Activated CD8-positive, alpha-beta T cell treated with anti-CD3 and anti-CD28 coated beads, Interleukin-2, amount 10 ng/mL, durations not matched to agents 7 days and 5 days (primary cell): ENCODE measurements at regions not wholly inside any gene's neighbourhood (a gene's known extent, or its start where the extent isn't known, plus 50 kb on each side); places are given as distances from the start of the nearest gene placed in this dataset.

ENCODE experiments used
- ATAC-seq: fragments of 150-1000 bp; cut with Tn5 transposase; one replicate; pipeline ENCODE4 v1.10.0; 2021; ENCODE audit warnings: moderate library complexity
- CTCF ChIA-PET: fragments of 350-600 bp; sonication (Branson Sonifier 250); formaldehyde crosslinking; loops from one replicate; lab custom pipeline; 2021; ENCODE audit warnings: antibody characterized with exemption; lab: Charles Lee
- POLR2A ChIA-PET: fragments of 350-600 bp; sonication (Branson Sonifier 250); formaldehyde crosslinking; loops from one replicate; lab custom pipeline; 2021; ENCODE audit warnings: antibody characterized with exemption; lab: Charles Lee
- DNase-seq: peaks from one replicate; pipeline ENCODE4 v3.0.0-alpha.2; 2020
- H3K27ac Mint-ChIP-seq: one replicate; pipeline ENCODE4 v1.8.0; 2021; ENCODE audit warnings: mild to moderate bottlenecking, mixed read lengths
- H3K27me3 Mint-ChIP-seq: one replicate; pipeline ENCODE4 v1.8.0; 2021; ENCODE audit warnings: low read depth, mixed read lengths
- H3K36me3 Mint-ChIP-seq: one replicate; pipeline ENCODE4 v1.8.0; 2021; ENCODE audit warnings: low read depth, mixed read lengths
- H3K4me1 Mint-ChIP-seq: one replicate; pipeline ENCODE4 v1.8.0; 2021; ENCODE audit warnings: low read depth, mixed read lengths
- H3K4me3 Mint-ChIP-seq: one replicate; pipeline ENCODE4 v1.8.0; 2021; ENCODE audit warnings: mild to moderate bottlenecking, mixed read lengths
- H3K9me3 Mint-ChIP-seq: one replicate; pipeline ENCODE4 v1.8.0; 2022; ENCODE audit warnings: mixed read lengths; ENCODE audit not compliant: insufficient read depth

GRCh38 chr15:58303236-58303635 lies 128.6 kb upstream of the LIPC start:
- Mint-ChIP-seq H3K27ac (peak overlapping the region; percentile 48), H3K36me3 (no peaks in the 10 kb centered on the region), H3K4me3 (peak overlapping the region; percentile 17), H3K9me3 (no peaks in the 10 kb centered on the region), H3K27me3 (no peaks in the 10 kb centered on the region), H3K4me1 (peaks cover 29% of the 10 kb centered on the region)
- DNase-seq: peak; percentile 40
- CTCF ChIA-PET: interaction anchor here (0.5 to 1.2 kb wide), 3 partner anchors 11 to 75 kb away, joined by 3 to 4 read pairs (median 3); no protein-coding TSS in a partner anchor
- POLR2A ChIA-PET: no interaction called here
- ATAC-seq: peak; percentile 60

- CTCF ChIA-PET: interaction anchor here (0.9 kb wide), 1 partner anchor 79 kb away, joined by 3 read pairs; no protein-coding TSS in a partner anchor
- no peak overlapping the region for H3K27ac Mint-ChIP-seq
Measured at GRCh38 chr15:58306591-58307312, 125.0 kb upstream of the LIPC start.

GRCh38 chr15:58307313-58307961 lies 124.4 kb upstream of the LIPC start:
- POLR2A ChIA-PET: no interaction called here
- H3K27ac Mint-ChIP-seq: no peak overlapping the region
- H3K4me1 Mint-ChIP-seq: peaks cover 23% of the 10 kb centered on the region

More at GRCh38 chr15:58306591-58307312, 125.0 kb upstream of the LIPC start:
- POLR2A ChIA-PET: interaction anchor here (0.6 kb wide), 1 partner anchor 311 kb away, joined by 3 read pairs; no protein-coding TSS in a partner anchor
- ATAC-seq (no peak), DNase-seq (no peak)
- Mint-ChIP-seq H3K36me3 (no peaks in the 10 kb centered on the region), H3K4me1 (peaks cover 23% of the 10 kb centered on the region), H3K27me3 (no peaks in the 10 kb centered on the region), H3K4me3 (no peak overlapping the region), H3K9me3 (no peaks in the 10 kb centered on the region)

GRCh38 chr15:58308742-58309355 lies 122.9 kb upstream of the LIPC start:
- no peak for ATAC-seq
- Mint-ChIP-seq H3K27me3 (no peaks in the 10 kb centered on the region), H3K27ac (no peak overlapping the region), H3K9me3 (no peaks in the 10 kb centered on the region), H3K36me3 (no peaks in the 10 kb centered on the region), H3K4me3 (no peak overlapping the region), H3K4me1 (peaks cover 20% of the 10 kb centered on the region)
- no peak for DNase-seq
- ChIA-PET POLR2A (no interaction called here), CTCF (interaction anchor here (0.8 to 1.2 kb wide), 3 partner anchors 11 to 39 kb away, joined by 3 read pairs; no protein-coding TSS in a partner anchor)

More at GRCh38 chr15:58307313-58307961, 124.4 kb upstream of the LIPC start:
- DNase-seq: no peak
- CTCF ChIA-PET: interaction anchor here (0.9 kb wide), 1 partner anchor 80 kb away, joined by 3 read pairs; no protein-coding TSS in a partner anchor
- H3K36me3 Mint-ChIP-seq: no peaks in the 10 kb centered on the region
- no peaks in the 10 kb centered on the region for H3K9me3 Mint-ChIP-seq
- H3K4me3 Mint-ChIP-seq: no peak overlapping the region
- ATAC-seq: no peak
- no peaks in the 10 kb centered on the region for H3K27me3 Mint-ChIP-seq

- Mint-ChIP-seq H3K27ac (peak overlapping the region; percentile 2), H3K9me3 (no peaks in the 10 kb centered on the region), H3K36me3 (peaks cover 3% of the 10 kb centered on the region), H3K4me3 (no peak overlapping the region), H3K27me3 (no peaks in the 10 kb centered on the region), H3K4me1 (peaks cover 32% of the 10 kb centered on the region)
- ChIA-PET POLR2A (no interaction called here), CTCF (no interaction called here)
- no peak for ATAC-seq
- DNase-seq: no peak
Measured at GRCh38 chr15:58309963-58310928, 121.5 kb upstream of the LIPC start.

- Mint-ChIP-seq H3K36me3 (peaks cover 7% of the 10 kb centered on the region), H3K27me3 (no peaks in the 10 kb centered on the region), H3K4me1 (peaks cover 36% of the 10 kb centered on the region), H3K4me3 (no peak overlapping the region), H3K9me3 (no peaks in the 10 kb centered on the region), H3K27ac (no peak overlapping the region)
- POLR2A ChIA-PET: no interaction called here
- ATAC-seq: no peak
- CTCF ChIA-PET: no interaction called here
- no peak for DNase-seq
Measured at GRCh38 chr15:58311556-58311955, 120.2 kb upstream of the LIPC start.

- Mint-ChIP-seq H3K27me3 (no peaks in the 10 kb centered on the region), H3K9me3 (no peaks in the 10 kb centered on the region), H3K36me3 (peaks cover 7% of the 10 kb centered on the region), H3K4me1 (peaks cover 31% of the 10 kb centered on the region), H3K27ac (no peak overlapping the region), H3K4me3 (no peak overlapping the region)
- ChIA-PET CTCF (interaction anchor here (0.6 kb wide), 1 partner anchor 263 kb away, joined by 3 read pairs; no protein-coding TSS in a partner anchor), POLR2A (no interaction called here)
- ATAC-seq: no peak
- DNase-seq: no peak
Measured at GRCh38 chr15:58312031-58312430, 119.8 kb upstream of the LIPC start.

GRCh38 chr15:58313304-58313703 lies 118.5 kb upstream of the LIPC start:
- ChIA-PET POLR2A (no interaction called here), CTCF (no interaction called here)
- ATAC-seq: no peak
- no peaks in the 10 kb centered on the region for H3K27me3 Mint-ChIP-seq
- DNase-seq: no peak
- peaks cover 9% of the 10 kb centered on the region for H3K36me3 Mint-ChIP-seq
- peaks cover 27% of the 10 kb centered on the region for H3K4me1 Mint-ChIP-seq
- no peak overlapping the region for H3K4me3 Mint-ChIP-seq
- peaks cover 4% of the 10 kb centered on the region for H3K9me3 Mint-ChIP-seq
- H3K27ac Mint-ChIP-seq: peak overlapping the region; percentile 11

GRCh38 chr15:58313810-58314592 lies 117.8 kb upstream of the LIPC start:
- DNase-seq: no peak
- Mint-ChIP-seq H3K27ac (peak overlapping the region; percentile 85), H3K4me3 (no peak overlapping the region)

GRCh38 chr15:58314593-58315216 lies 117.1 kb upstream of the LIPC start:
- DNase-seq (peak; percentile 33), ATAC-seq (peak; percentile 60)
- POLR2A ChIA-PET: interaction anchor here (1.1 to 1.3 kb wide), 3 partner anchors 18 to 435 kb away, joined by 3 to 4 read pairs (median 3); partner anchors contain the start of gene ADAM10
- H3K36me3 Mint-ChIP-seq: peaks cover 9% of the 10 kb centered on the region
- no peaks in the 10 kb centered on the region for H3K27me3 Mint-ChIP-seq
- peaks cover 27% of the 10 kb centered on the region for H3K4me1 Mint-ChIP-seq
- H3K4me3 Mint-ChIP-seq: no peak overlapping the region
- H3K27ac Mint-ChIP-seq: peak overlapping the region; percentile 85
- CTCF ChIA-PET: interaction anchor here (1.1 kb wide), 1 partner anchor 11 kb away, joined by 4 read pairs; no protein-coding TSS in a partner anchor
- H3K9me3 Mint-ChIP-seq: peaks cover 4% of the 10 kb centered on the region

More at GRCh38 chr15:58313810-58314592, 117.8 kb upstream of the LIPC start:
- ChIA-PET CTCF (interaction anchor here (0.8 to 1.1 kb wide), 2 partner anchors 11 to 86 kb away, joined by 4 read pairs; no protein-coding TSS in a partner anchor), POLR2A (interaction anchor here (1.1 to 1.3 kb wide), 3 partner anchors 19 to 436 kb away, joined by 3 to 4 read pairs (median 3); partner anchors contain the start of gene ADAM10)
- Mint-ChIP-seq H3K4me1 (peaks cover 27% of the 10 kb centered on the region), H3K27me3 (no peaks in the 10 kb centered on the region), H3K9me3 (peaks cover 4% of the 10 kb centered on the region), H3K36me3 (peaks cover 9% of the 10 kb centered on the region)
- ATAC-seq: no peak
